Activated CD4-positive, alpha-beta memory T cell treated with anti-CD3 and anti-CD28 coated beads for 36 hours (primary cell): ENCODE measurements at regions not wholly inside any gene's neighbourhood (a gene's known extent, or its start where the extent isn't known, plus 50 kb on each side); places are given as distances from the start of the nearest gene placed in this dataset.
"Not testable (repeated sequence)": the region's sequence is repeated elsewhere in the genome, so short reads cannot be mapped to it uniquely, and the experiment has no call there.

ENCODE experiments used
- CTCF ChIA-PET: fragments of 350-600 bp; sonication (Branson Sonifier 250); formaldehyde crosslinking; loops from one replicate; lab custom pipeline; 2021; ENCODE audit warnings: antibody characterized with exemption, inconsistent platforms; lab: Charles Lee
- POLR2A ChIA-PET: fragments of 350-600 bp; sonication (Branson Sonifier 250); formaldehyde crosslinking; loops from one replicate; lab custom pipeline; 2021; ENCODE audit warnings: antibody characterized with exemption; lab: Charles Lee
- DNase-seq: peaks from one replicate; pipeline ENCODE4 v3.0.0-alpha.2; 2020
- H3K27ac Mint-ChIP-seq: one replicate; pipeline ENCODE4 v1.8.0; 2021; ENCODE audit warnings: mixed read lengths
- H3K27me3 Mint-ChIP-seq: one replicate; pipeline ENCODE4 v1.8.0; 2021; ENCODE audit warnings: mixed read lengths
- H3K36me3 Mint-ChIP-seq: one replicate; pipeline ENCODE4 v1.8.0; 2021; ENCODE audit warnings: mixed read lengths
- H3K4me1 Mint-ChIP-seq: one replicate; pipeline ENCODE4 v1.8.0; 2021; ENCODE audit warnings: low read depth, mixed read lengths
- H3K4me3 Mint-ChIP-seq: one replicate; pipeline ENCODE4 v1.8.0; 2021; ENCODE audit warnings: mild to moderate bottlenecking, mixed read lengths
- H3K9me3 Mint-ChIP-seq: one replicate; pipeline ENCODE4 v1.8.0; 2021; ENCODE audit warnings: mixed read lengths
- intact Hi-C: fragments of 100-400 bp; cut with micrococcal nuclease; formaldehyde crosslinking; loops from one replicate; pipeline ENCODE4 v1.15.1; 2023

DNA sequence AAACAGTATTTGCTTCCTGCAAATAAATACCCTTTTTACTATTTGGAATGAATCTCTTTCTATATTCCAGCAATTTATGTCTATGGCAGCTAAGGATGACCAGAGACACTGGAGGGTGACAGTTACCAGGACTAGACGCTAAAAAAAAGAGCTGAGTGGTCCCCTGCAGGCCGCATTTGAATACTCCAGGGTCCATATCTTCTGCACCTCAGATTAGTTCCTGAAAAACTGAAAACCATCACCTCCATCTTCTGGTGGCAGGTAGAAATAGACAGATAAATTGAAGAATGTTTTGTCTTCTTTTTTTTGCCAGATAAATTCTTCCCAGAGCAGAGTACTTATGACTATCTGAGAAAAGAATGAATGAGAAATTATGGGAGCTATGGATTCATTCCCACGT, 145.6 kb downstream of the CSNK2A3 start:
- no peaks in the 10 kb centered on the region for H3K36me3 Mint-ChIP-seq
- no peak overlapping the region for H3K27ac Mint-ChIP-seq
- intact Hi-C loops, result no loop called here
- H3K9me3 Mint-ChIP-seq, result peaks cover 8% of the 10 kb centered on the region
- DNase-seq, result no peak
- H3K27me3 Mint-ChIP-seq, result peaks cover 18% of the 10 kb centered on the region
- H3K4me3 Mint-ChIP-seq, result no peak overlapping the region
- no peaks in the 10 kb centered on the region for H3K4me1 Mint-ChIP-seq
- CTCF ChIA-PET, result interaction anchor here (0.6 to 1.2 kb wide), 3 partner anchors 169 to 1177 kb away, joined by 3 to 4 read pairs (median 4); no protein-coding TSS in a partner anchor
- POLR2A ChIA-PET, result no interaction called here

- intact Hi-C loops, result no loop called here
- Mint-ChIP-seq H3K4me1 (no peaks in the 10 kb centered on the region), H3K4me3 (no peak overlapping the region), H3K36me3 (no peaks in the 10 kb centered on the region), H3K27ac (no peak overlapping the region), H3K9me3 (peaks cover 10% of the 10 kb centered on the region), H3K27me3 (peaks cover 20% of the 10 kb centered on the region)
- POLR2A ChIA-PET, result no interaction called here
- no peak for DNase-seq
- CTCF ChIA-PET, result no interaction called here
These were observed 146.6 kb downstream of the CSNK2A3 start for GRCh38 chr11:11206484-11206883.

GRCh38 chr11:11202885-11203284, 150.2 kb downstream of the CSNK2A3 start:
- H3K9me3 Mint-ChIP-seq, result peaks cover 12% of the 10 kb centered on the region
- CTCF ChIA-PET, result interaction anchor here (0.9 kb wide), 1 partner anchor 167 kb away, joined by 3 read pairs; no protein-coding TSS in a partner anchor
- intact Hi-C loops, result no loop called here

DNA sequence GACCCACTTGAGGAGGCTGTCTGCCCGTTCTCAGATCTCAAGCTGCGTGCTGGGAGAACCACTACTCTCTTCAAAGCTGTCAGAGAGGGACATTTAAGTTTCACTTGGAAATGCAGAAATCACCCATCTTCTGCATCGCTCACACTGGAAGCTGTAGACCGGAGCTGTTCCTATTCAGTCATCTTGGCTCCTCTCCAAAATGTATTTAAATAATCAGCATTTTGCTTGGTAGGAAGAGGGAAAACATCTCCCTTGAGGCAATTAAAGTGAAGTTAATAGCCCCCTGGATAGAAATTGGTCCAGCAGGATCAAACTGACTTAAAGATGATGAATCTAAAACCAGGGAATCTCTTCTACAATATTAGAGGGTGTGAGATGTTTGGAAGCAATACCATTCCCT, 151.7 kb downstream of the CSNK2A3 start:
- CTCF ChIA-PET, result not testable (repeated sequence)

More at GRCh38 chr11:11202885-11203284, 150.2 kb downstream of the CSNK2A3 start:
- Mint-ChIP-seq H3K4me1 (no peaks in the 10 kb centered on the region), H3K27ac (no peak overlapping the region), H3K4me3 (no peak overlapping the region), H3K36me3 (no peaks in the 10 kb centered on the region), H3K27me3 (peaks cover 17% of the 10 kb centered on the region)
- POLR2A ChIA-PET, result no interaction called here
- DNase-seq, result no peak

GRCh38 chr11:11192541-11192940, 160.5 kb downstream of the CSNK2A3 start:
- H3K4me3 Mint-ChIP-seq, result no peak overlapping the region
- CTCF ChIA-PET, result no interaction called here
- peaks cover 16% of the 10 kb centered on the region for H3K9me3 Mint-ChIP-seq
- no peaks in the 10 kb centered on the region for H3K4me1 Mint-ChIP-seq
- DNase-seq, result no peak
- POLR2A ChIA-PET, result interaction anchor here (0.7 kb wide), 1 partner anchor 134 kb away, joined by 3 read pairs; no protein-coding TSS in a partner anchor
- H3K27me3 Mint-ChIP-seq, result peaks cover 3% of the 10 kb centered on the region
- intact Hi-C loops, result no loop called here
- H3K27ac Mint-ChIP-seq, result no peak overlapping the region
- H3K36me3 Mint-ChIP-seq, result peaks cover 7% of the 10 kb centered on the region

More for the DNA sequence above, 151.7 kb downstream of the CSNK2A3 start:
- H3K36me3 Mint-ChIP-seq, intact Hi-C loops, H3K4me1 Mint-ChIP-seq, H3K4me3 Mint-ChIP-seq, DNase-seq, POLR2A ChIA-PET, H3K27ac Mint-ChIP-seq: not testable (repeated sequence)
- Mint-ChIP-seq H3K9me3 (peaks cover 12% of the 10 kb centered on the region), H3K27me3 (peaks cover 13% of the 10 kb centered on the region)

GRCh38 chr11:11189506-11189905, 163.5 kb downstream of the CSNK2A3 start:
- Mint-ChIP-seq H3K27ac (no peak overlapping the region), H3K36me3 (peaks cover 7% of the 10 kb centered on the region), H3K4me3 (no peak overlapping the region), H3K9me3 (peaks cover 16% of the 10 kb centered on the region), H3K27me3 (peaks cover 5% of the 10 kb centered on the region), H3K4me1 (no peaks in the 10 kb centered on the region)
- CTCF ChIA-PET, result no interaction called here
- POLR2A ChIA-PET, result no interaction called here
- intact Hi-C loops, result no loop called here
- no peak for DNase-seq

GRCh38 chr11:11186249-11186648, 166.8 kb downstream of the CSNK2A3 start:
- CTCF ChIA-PET, result no interaction called here
- POLR2A ChIA-PET, result no interaction called here
- no peak overlapping the region for H3K27ac Mint-ChIP-seq
- peaks cover 7% of the 10 kb centered on the region for H3K36me3 Mint-ChIP-seq
- DNase-seq, result no peak
- H3K4me1 Mint-ChIP-seq, result no peaks in the 10 kb centered on the region
- no peak overlapping the region for H3K4me3 Mint-ChIP-seq
- intact Hi-C loops, result no loop called here
- peaks cover 5% of the 10 kb centered on the region for H3K27me3 Mint-ChIP-seq
- peaks cover 9% of the 10 kb centered on the region for H3K9me3 Mint-ChIP-seq

GRCh38 chr11:11182261-11182660, 170.8 kb downstream of the CSNK2A3 start:
- CTCF ChIA-PET, result interaction anchor here (0.6 kb wide), 1 partner anchor 240 kb away, joined by 4 read pairs; no protein-coding TSS in a partner anchor
- intact Hi-C loops, result no loop called here
- no peaks in the 10 kb centered on the region for H3K4me1 Mint-ChIP-seq

GRCh38 chr11:11178671-11179638, 174.1 kb downstream of the CSNK2A3 start:
- ChIA-PET POLR2A (no interaction called here), CTCF (no interaction called here)
- H3K9me3 Mint-ChIP-seq, result no peaks in the 10 kb centered on the region
- no peak for DNase-seq
- H3K4me1 Mint-ChIP-seq, result no peaks in the 10 kb centered on the region
- no peak overlapping the region for H3K4me3 Mint-ChIP-seq
- intact Hi-C loops, result loop anchor here (10.0 kb wide), 1 partner anchor 446 kb away; the partner anchor contains the start of gene GALNT18
- no peaks in the 10 kb centered on the region for H3K36me3 Mint-ChIP-seq
- H3K27me3 Mint-ChIP-seq, result peaks cover 2% of the 10 kb centered on the region
- no peak overlapping the region for H3K27ac Mint-ChIP-seq

More at GRCh38 chr11:11182261-11182660, 170.8 kb downstream of the CSNK2A3 start:
- H3K27ac Mint-ChIP-seq, result no peak overlapping the region
- H3K36me3 Mint-ChIP-seq, result no peaks in the 10 kb centered on the region
- POLR2A ChIA-PET, result no interaction called here
- H3K9me3 Mint-ChIP-seq, result no peaks in the 10 kb centered on the region
- no peak overlapping the region for H3K4me3 Mint-ChIP-seq
- H3K27me3 Mint-ChIP-seq, result peaks cover 4% of the 10 kb centered on the region
- DNase-seq, result no peak

DNA sequence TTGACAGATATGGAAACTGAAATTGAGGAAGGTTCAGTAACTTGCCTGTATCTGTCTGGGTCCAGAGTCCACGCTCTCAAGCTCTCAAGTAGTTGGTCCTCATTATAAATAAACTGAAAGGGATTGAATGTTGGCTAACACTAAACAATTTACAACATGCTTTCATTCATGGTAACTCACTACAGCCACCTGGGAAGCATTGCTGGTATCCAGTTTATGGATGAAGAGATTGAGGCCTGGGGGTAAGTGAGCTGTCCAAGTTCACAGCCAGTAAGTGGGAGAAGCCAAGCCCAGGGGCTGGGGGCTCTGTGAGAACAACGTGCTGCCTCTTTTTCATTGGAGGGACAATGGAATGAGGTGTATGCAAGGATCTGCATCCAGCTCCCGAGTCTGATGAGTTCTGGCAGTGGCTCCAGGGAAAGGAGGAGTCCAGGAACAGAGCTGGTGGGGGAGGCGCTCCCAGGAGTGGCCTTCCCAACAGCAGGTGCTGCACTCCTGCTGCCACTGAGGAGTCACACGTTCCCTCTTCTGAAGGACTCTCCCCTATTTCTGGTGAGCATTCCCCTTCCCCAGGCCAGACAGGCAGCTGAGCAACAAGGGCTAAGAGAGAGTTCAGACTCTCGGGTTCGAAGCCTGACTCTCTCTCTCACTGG, 175.8 kb downstream of the CSNK2A3 start:
- Mint-ChIP-seq H3K9me3 (no peaks in the 10 kb centered on the region), H3K4me3 (no peak overlapping the region), H3K36me3 (no peaks in the 10 kb centered on the region), H3K27me3 (peaks cover 2% of the 10 kb centered on the region), H3K27ac (no peak overlapping the region), H3K4me1 (peaks cover 1% of the 10 kb centered on the region)
- ChIA-PET CTCF (interaction anchor here (1.6 kb wide), 1 partner anchor 20 kb away, joined by 3 read pairs; no protein-coding TSS in a partner anchor), POLR2A (no interaction called here)
- intact Hi-C loops, result loop anchor here (10.0 kb wide), 1 partner anchor 448 kb away; the partner anchor contains the start of gene GALNT18
- DNase-seq, result no peak

- Mint-ChIP-seq H3K4me1 (peaks cover 27% of the 10 kb centered on the region), H3K27ac (no peak overlapping the region), H3K9me3 (no peaks in the 10 kb centered on the region), H3K36me3 (no peaks in the 10 kb centered on the region), H3K27me3 (no peaks in the 10 kb centered on the region), H3K4me3 (no peak overlapping the region)
- intact Hi-C loops, result loop anchor here (10.0 kb wide), 1 partner anchor 451 kb away; the partner anchor contains the start of gene GALNT18
- ChIA-PET POLR2A (no interaction called here), CTCF (interaction anchor here (1.4 to 1.6 kb wide), 2 partner anchors 15 to 17 kb away, joined by 6 read pairs; no protein-coding TSS in a partner anchor)
- no peak for DNase-seq
These were observed 179.6 kb downstream of the CSNK2A3 start for GRCh38 chr11:11173316-11174025.
